DOHH2 (cell line): ENCODE measurements at regions not wholly inside any gene's neighbourhood (a gene's known extent, or its start where the extent isn't known, plus 50 kb on each side); places are given as distances from the start of the nearest gene placed in this dataset.

Source experiments
- EZH2phosphoT487 ChIP-seq: fragments of 200-600 bp; sonication (generic); IDR thresholded peaks from 2 replicates; pipeline ENCODE4 v1.6.1; 2017; ENCODE audit warnings: borderline replicate concordance, mild to moderate bottlenecking, antibody characterized with exemption, low read length, moderate library complexity, mixed read lengths
- TF ChIP-seq, protein P1 (sequence below): fragments of 200-600 bp; sonication (generic); IDR thresholded peaks from one replicate; pipeline ENCODE4 v1.5.1; 2014; ENCODE audit warnings: antibody characterized with exemption, mild to moderate bottlenecking, low read depth, low read length; ENCODE audit not compliant: poor library complexity, severe bottlenecking

DNA sequence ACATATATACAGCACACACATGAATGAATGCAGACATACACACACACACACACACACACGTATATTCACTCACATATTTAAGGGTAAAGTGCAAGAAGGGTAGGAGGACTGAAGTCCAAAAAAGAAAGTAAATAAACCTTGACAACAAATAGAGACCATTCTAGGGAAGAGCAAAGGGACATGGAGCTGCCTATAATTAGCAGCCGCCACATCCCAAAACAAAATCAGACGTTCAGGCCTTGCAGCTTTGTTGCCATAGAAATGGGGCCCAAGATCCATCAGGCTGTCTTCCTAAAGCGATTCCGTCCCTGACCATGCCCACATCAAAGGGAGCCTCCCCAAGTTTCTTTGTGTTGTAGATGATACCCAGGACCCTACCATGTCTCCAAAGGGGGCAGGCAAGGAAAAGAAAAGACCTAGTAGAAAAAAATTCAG, 703.5 kb upstream of the TBX3 start:
- TF ChIP-seq, protein P1, sequence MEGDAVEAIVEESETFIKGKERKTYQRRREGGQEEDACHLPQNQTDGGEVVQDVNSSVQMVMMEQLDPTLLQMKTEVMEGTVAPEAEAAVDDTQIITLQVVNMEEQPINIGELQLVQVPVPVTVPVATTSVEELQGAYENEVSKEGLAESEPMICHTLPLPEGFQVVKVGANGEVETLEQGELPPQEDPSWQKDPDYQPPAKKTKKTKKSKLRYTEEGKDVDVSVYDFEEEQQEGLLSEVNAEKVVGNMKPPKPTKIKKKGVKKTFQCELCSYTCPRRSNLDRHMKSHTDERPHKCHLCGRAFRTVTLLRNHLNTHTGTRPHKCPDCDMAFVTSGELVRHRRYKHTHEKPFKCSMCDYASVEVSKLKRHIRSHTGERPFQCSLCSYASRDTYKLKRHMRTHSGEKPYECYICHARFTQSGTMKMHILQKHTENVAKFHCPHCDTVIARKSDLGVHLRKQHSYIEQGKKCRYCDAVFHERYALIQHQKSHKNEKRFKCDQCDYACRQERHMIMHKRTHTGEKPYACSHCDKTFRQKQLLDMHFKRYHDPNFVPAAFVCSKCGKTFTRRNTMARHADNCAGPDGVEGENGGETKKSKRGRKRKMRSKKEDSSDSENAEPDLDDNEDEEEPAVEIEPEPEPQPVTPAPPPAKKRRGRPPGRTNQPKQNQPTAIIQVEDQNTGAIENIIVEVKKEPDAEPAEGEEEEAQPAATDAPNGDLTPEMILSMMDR: no peak
- no peak for TF ChIP-seq EZH2phosphoT487
